AG10803 (cell line): ENCODE measurements at regions not wholly inside any gene's neighbourhood (a gene's known extent, or its start where the extent isn't known, plus 50 kb on each side); places are given as distances from the start of the nearest gene placed in this dataset.
A peak's percentile ranks its signal among the peaks of the same experiment; 100 is the strongest.
"Not testable (repeated sequence)": the region's sequence is repeated elsewhere in the genome, so short reads cannot be mapped to it uniquely, and the experiment has no call there.

Source experiments
- DNase-seq: peaks from one replicate; pipeline ENCODE4 v3.0.0; 2010; ENCODE audit warnings: low read depth
- H3K4me3 ChIP-seq: 2 replicates; pipeline ENCODE4 v1.5.1; 2011; ENCODE audit warnings: mild to moderate bottlenecking, low read length, control low read depth
- TF ChIP-seq, protein P1 (sequence below): conservative IDR thresholded peaks from 2 replicates; pipeline ENCODE4 v1.5.1; 2011; ENCODE audit warnings: mild to moderate bottlenecking, low read length, control low read depth, inconsistent platforms

DNA sequence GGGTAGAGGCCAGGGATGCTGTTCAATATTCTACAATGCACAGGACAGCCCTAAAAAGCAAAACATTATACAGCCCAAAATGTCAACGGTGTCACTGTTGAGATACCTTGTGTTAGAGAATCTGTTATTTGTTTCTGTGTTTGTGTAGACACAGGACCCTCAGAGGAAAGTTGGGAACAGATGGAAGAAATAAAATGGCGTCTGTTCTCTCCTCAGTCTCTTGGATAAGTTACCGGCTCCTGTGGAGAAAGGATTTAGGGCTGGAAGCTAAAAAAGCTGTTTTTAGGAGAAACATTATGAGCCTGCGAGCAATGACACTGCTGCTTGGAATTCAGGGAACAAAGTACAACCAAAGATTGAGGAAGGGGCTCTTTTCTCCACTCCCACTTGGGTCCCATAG is 688.6 kb upstream of the ZNF385D start:
- DNase-seq: no peak
- H3K4me3 ChIP-seq: no peak overlapping the region
- TF ChIP-seq, protein P1, sequence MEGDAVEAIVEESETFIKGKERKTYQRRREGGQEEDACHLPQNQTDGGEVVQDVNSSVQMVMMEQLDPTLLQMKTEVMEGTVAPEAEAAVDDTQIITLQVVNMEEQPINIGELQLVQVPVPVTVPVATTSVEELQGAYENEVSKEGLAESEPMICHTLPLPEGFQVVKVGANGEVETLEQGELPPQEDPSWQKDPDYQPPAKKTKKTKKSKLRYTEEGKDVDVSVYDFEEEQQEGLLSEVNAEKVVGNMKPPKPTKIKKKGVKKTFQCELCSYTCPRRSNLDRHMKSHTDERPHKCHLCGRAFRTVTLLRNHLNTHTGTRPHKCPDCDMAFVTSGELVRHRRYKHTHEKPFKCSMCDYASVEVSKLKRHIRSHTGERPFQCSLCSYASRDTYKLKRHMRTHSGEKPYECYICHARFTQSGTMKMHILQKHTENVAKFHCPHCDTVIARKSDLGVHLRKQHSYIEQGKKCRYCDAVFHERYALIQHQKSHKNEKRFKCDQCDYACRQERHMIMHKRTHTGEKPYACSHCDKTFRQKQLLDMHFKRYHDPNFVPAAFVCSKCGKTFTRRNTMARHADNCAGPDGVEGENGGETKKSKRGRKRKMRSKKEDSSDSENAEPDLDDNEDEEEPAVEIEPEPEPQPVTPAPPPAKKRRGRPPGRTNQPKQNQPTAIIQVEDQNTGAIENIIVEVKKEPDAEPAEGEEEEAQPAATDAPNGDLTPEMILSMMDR: no peak

DNA sequence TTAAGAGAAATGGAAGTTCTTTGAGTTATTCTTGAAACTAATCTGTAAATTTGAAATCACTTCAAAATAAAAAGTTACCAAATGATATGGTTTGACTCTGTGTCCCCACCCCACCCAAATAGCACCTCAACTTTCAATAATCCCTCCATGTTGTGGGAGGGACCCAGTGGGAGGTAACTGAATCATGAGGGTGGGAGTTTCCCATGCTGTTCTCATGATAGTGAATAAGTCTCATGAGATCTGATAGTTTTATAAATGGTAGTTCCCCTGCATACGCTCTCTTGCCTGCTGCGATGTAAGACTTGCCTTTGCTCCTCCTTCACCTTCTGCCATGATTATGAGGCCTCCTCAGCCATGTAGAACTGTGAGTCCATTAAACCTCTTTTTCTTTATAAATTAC is 690.7 kb upstream of the ZNF385D start:
- no peak for DNase-seq
- H3K4me3 ChIP-seq: no peak overlapping the region
- TF ChIP-seq, protein P1: no peak

- TF ChIP-seq, protein P1: no peak
- DNase-seq: no peak
- H3K4me3 ChIP-seq: no peak overlapping the region
These were observed 692.7 kb upstream of the ZNF385D start for GRCh38 chr3:22443571-22444233.

DNA sequence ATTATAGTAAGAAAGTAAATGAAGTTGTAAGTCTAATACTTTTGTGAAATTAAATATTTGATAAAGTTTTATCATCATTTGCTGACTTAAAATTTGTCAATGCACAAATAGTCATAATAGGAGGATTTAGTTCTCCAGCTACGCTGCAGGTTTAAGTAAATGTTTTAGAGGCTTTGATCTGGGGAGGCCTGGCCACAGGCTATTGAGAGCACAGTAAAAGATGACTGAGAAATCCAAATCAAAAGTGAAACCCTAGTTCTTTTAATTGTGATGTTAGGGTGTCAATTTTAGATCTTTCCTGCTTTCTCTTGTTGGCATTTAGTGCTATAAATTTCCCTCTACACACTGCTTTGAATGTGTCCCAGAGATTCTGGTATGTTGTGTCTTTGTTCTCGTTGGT is 694.3 kb upstream of the ZNF385D start:
- not testable (repeated sequence) for H3K4me3 ChIP-seq, DNase-seq

DNA sequence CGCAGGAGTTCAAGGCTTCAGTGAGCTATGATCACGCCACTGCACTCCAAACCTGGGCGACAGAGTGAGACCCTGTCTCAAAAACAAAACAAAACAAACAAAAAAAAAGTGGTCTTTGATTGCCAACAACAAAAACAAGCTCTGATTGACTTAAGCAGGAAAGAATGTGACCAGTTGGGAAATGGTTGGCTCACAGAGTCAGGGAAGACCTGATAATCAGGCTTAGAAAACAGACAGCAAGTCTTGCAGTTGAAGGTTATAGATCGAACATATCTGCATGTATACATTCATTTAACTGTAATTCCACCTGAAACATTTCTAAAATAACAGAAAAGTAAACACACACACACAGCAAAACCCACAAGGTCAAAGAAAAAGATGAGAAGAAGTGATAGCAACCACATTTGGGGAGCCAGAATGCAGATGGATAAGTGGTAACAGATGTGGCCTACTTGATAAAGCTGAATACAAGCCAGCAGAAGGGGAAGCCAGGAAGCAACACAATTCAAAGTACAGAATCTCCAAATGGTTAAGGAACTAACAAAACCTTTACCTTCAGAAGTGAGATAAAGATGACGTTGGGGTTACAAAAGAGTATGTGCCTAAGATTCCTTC is 699.9 kb upstream of the ZNF385D start:
- DNase-seq: peak; percentile 17
- H3K4me3 ChIP-seq: no peak overlapping the region

GRCh38 chr3:22451501-22451900 is 700.5 kb upstream of the ZNF385D start:
- DNase-seq: no peak
- no peak overlapping the region for H3K4me3 ChIP-seq
- TF ChIP-seq, protein P1: no peak

More for the DNA sequence above, 699.9 kb upstream of the ZNF385D start:
- TF ChIP-seq, protein P1: no peak

DNA sequence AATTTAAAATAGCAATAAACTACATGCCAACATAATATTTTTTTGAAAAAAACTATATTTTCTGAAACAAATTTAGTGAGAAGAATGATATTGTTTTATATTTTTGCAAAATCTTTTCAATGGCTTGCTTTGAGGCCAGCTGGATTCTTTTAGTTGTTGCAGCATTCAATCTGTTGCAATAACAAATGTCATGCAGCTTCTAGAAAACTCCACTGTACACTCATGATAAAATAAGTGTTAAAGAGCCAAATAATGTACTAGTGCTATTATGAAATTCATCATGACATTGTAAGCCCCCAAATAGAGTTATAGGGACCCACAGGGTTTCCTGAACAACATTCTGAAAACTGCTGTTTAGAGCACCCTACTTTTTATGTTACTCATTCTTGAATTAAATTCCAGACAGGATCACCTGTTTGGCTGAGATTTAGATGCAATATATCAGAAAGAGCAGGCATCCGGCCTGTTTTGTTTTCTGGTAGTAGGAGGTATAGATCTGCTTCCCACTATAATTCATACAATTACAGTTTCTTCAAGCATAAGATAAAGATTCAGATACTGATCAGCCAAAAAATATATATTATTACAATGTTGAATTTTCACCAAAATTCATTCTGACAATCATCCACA is 703.0 kb upstream of the ZNF385D start:
- DNase-seq: no peak
- H3K4me3 ChIP-seq: no peak overlapping the region
- TF ChIP-seq, protein P1: no peak
